H1 (cell line): ENCODE measurements at regions not wholly inside any gene's neighbourhood (a gene's known extent, or its start where the extent isn't known, plus 50 kb on each side); places are given as distances from the start of the nearest gene placed in this dataset.

Experiments
- CBX8 ChIP-seq: fragments of 300-800, 300-1000 bp; sonication (generic); IDR thresholded peaks from 2 replicates; pipeline ENCODE4 v1.7.1; 2016; ENCODE audit warnings: low read depth, low read length, borderline replicate concordance
- CHD2 ChIP-seq: IDR thresholded peaks from 2 replicates; pipeline ENCODE4 v1.6.1; 2012; ENCODE audit warnings: low read length, improper control_type of control experiment
- GTF2F1 ChIP-seq: IDR thresholded peaks from 2 replicates; pipeline ENCODE4 v1.6.1; 2012; ENCODE audit warnings: low read depth, low read length, improper control_type of control experiment, borderline replicate concordance
- MAFK ChIP-seq: IDR thresholded peaks from 2 replicates; pipeline ENCODE4 v1.6.1; 2012; ENCODE audit warnings: low read depth, mild to moderate bottlenecking, improper control_type of control experiment, low read length
- TBP ChIP-seq: IDR thresholded peaks from 2 replicates; pipeline ENCODE4 v1.6.1; 2011; ENCODE audit warnings: low read depth, low read length, improper control_type of control experiment
- TF ChIP-seq, protein P1 (sequence below): fragments of 300-600 bp; sonication (generic); IDR thresholded peaks from 2 replicates; pipeline ENCODE4 v1.7.1; 2012; ENCODE audit warnings: low read length, moderate library complexity, mild to moderate bottlenecking, inconsistent platforms; ENCODE audit not compliant: insufficient replicate concordance

DNA sequence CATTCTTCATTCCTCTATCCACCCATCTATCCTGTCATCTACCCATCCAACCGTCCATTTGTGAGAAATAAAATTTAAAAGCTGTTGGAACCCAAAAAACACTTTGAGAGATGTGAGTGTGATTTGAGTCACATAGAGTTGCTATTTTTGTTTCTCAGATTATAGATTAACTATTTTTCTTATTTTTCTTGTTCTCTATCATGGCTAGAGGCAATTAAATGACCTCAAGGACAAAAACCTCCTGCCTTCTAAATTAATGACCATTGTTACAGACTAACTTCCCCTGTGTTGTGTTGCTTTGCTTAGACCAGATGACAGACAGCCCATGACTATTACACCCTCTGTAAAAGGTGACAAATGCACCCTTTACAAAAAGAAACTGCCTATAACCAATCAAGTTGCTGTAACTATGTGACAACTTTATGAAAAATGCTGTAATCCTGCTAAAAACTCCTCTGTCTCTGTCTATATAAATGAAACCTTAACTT, 207.9 kb upstream of the CXCR4 start (continued):
- TF ChIP-seq, protein P1, sequence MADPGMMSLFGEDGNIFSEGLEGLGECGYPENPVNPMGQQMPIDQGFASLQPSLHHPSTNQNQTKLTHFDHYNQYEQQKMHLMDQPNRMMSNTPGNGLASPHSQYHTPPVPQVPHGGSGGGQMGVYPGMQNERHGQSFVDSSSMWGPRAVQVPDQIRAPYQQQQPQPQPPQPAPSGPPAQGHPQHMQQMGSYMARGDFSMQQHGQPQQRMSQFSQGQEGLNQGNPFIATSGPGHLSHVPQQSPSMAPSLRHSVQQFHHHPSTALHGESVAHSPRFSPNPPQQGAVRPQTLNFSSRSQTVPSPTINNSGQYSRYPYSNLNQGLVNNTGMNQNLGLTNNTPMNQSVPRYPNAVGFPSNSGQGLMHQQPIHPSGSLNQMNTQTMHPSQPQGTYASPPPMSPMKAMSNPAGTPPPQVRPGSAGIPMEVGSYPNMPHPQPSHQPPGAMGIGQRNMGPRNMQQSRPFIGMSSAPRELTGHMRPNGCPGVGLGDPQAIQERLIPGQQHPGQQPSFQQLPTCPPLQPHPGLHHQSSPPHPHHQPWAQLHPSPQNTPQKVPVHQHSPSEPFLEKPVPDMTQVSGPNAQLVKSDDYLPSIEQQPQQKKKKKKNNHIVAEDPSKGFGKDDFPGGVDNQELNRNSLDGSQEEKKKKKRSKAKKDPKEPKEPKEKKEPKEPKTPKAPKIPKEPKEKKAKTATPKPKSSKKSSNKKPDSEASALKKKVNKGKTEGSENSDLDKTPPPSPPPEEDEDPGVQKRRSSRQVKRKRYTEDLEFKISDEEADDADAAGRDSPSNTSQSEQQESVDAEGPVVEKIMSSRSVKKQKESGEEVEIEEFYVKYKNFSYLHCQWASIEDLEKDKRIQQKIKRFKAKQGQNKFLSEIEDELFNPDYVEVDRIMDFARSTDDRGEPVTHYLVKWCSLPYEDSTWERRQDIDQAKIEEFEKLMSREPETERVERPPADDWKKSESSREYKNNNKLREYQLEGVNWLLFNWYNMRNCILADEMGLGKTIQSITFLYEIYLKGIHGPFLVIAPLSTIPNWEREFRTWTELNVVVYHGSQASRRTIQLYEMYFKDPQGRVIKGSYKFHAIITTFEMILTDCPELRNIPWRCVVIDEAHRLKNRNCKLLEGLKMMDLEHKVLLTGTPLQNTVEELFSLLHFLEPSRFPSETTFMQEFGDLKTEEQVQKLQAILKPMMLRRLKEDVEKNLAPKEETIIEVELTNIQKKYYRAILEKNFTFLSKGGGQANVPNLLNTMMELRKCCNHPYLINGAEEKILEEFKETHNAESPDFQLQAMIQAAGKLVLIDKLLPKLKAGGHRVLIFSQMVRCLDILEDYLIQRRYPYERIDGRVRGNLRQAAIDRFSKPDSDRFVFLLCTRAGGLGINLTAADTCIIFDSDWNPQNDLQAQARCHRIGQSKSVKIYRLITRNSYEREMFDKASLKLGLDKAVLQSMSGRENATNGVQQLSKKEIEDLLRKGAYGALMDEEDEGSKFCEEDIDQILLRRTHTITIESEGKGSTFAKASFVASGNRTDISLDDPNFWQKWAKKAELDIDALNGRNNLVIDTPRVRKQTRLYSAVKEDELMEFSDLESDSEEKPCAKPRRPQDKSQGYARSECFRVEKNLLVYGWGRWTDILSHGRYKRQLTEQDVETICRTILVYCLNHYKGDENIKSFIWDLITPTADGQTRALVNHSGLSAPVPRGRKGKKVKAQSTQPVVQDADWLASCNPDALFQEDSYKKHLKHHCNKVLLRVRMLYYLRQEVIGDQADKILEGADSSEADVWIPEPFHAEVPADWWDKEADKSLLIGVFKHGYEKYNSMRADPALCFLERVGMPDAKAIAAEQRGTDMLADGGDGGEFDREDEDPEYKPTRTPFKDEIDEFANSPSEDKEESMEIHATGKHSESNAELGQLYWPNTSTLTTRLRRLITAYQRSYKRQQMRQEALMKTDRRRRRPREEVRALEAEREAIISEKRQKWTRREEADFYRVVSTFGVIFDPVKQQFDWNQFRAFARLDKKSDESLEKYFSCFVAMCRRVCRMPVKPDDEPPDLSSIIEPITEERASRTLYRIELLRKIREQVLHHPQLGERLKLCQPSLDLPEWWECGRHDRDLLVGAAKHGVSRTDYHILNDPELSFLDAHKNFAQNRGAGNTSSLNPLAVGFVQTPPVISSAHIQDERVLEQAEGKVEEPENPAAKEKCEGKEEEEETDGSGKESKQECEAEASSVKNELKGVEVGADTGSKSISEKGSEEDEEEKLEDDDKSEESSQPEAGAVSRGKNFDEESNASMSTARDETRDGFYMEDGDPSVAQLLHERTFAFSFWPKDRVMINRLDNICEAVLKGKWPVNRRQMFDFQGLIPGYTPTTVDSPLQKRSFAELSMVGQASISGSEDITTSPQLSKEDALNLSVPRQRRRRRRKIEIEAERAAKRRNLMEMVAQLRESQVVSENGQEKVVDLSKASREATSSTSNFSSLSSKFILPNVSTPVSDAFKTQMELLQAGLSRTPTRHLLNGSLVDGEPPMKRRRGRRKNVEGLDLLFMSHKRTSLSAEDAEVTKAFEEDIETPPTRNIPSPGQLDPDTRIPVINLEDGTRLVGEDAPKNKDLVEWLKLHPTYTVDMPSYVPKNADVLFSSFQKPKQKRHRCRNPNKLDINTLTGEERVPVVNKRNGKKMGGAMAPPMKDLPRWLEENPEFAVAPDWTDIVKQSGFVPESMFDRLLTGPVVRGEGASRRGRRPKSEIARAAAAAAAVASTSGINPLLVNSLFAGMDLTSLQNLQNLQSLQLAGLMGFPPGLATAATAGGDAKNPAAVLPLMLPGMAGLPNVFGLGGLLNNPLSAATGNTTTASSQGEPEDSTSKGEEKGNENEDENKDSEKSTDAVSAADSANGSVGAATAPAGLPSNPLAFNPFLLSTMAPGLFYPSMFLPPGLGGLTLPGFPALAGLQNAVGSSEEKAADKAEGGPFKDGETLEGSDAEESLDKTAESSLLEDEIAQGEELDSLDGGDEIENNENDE: no peak
- TF ChIP-seq CHD2 (no peak), TBP (no peak), CBX8 (no peak), MAFK (no peak), GTF2F1 (no peak)
